Activated T-helper 1 cell treated with anti-CD3 and anti-CD28 coated beads, Interleukin-12 subunit alpha, Interleukin-12 subunit beta, Interleukin-2, Interleukin-4 antibody, amounts not matched to agents 30 ng/mL and 10 ng/mL and 1 ng/mL, durations not matched to agents 14 hours and 24 hours and 36 hours (primary cell): ENCODE measurements at regions not wholly inside any gene's neighbourhood (a gene's known extent, or its start where the extent isn't known, plus 50 kb on each side); places are given as distances from the start of the nearest gene placed in this dataset.
"Not testable (repeated sequence)": the region's sequence is repeated elsewhere in the genome, so short reads cannot be mapped to it uniquely, and the experiment has no call there.

ENCODE experiments used
- DNase-seq: peaks from one replicate; pipeline ENCODE4 v3.0.0; 2021; ENCODE audit warnings: low spot score
- H3K27ac Mint-ChIP-seq: one replicate; pipeline ENCODE4 v1.8.0; 2021; ENCODE audit warnings: mild to moderate bottlenecking, mixed read lengths
- H3K27me3 Mint-ChIP-seq: one replicate; pipeline ENCODE4 v1.8.0; 2022; ENCODE audit warnings: mild to moderate bottlenecking, moderate library complexity, mixed read lengths; ENCODE audit not compliant: insufficient read depth
- H3K36me3 Mint-ChIP-seq: one replicate; pipeline ENCODE4 v1.8.0; 2021; ENCODE audit warnings: low read depth, mixed read lengths
- H3K4me1 Mint-ChIP-seq: one replicate; pipeline ENCODE4 v1.8.0; 2021; ENCODE audit warnings: low read depth, mixed read lengths
- H3K4me3 Mint-ChIP-seq: one replicate; pipeline ENCODE4 v1.8.0; 2021; ENCODE audit warnings: mild to moderate bottlenecking, moderate library complexity, mixed read lengths
- H3K9me3 Mint-ChIP-seq: one replicate; pipeline ENCODE4 v1.8.0; 2021; ENCODE audit warnings: mixed read lengths
- intact Hi-C: fragments of 100-400 bp; cut with micrococcal nuclease; formaldehyde crosslinking; loops from one replicate; pipeline ENCODE4 v1.15.1; 2024

- H3K4me1 Mint-ChIP-seq, result no peaks in the 10 kb centered on the region
- no peak overlapping the region for H3K27ac Mint-ChIP-seq
- H3K36me3 Mint-ChIP-seq, result no peaks in the 10 kb centered on the region
- DNase-seq, result no peak
- intact Hi-C loops, result no loop called here
- peaks cover 3% of the 10 kb centered on the region for H3K9me3 Mint-ChIP-seq
- no peak overlapping the region for H3K4me3 Mint-ChIP-seq
- H3K27me3 Mint-ChIP-seq, result peaks cover 12% of the 10 kb centered on the region
Observed at GRCh38 chr18:26630596-26630995, 82.2 kb upstream of the KCTD1 start.

- intact Hi-C loops, result no loop called here
- Mint-ChIP-seq H3K27ac (no peak overlapping the region), H3K4me1 (no peaks in the 10 kb centered on the region), H3K36me3 (no peaks in the 10 kb centered on the region), H3K27me3 (peaks cover 9% of the 10 kb centered on the region), H3K9me3 (peaks cover 24% of the 10 kb centered on the region), H3K4me3 (no peak overlapping the region)
- no peak for DNase-seq
Observed at GRCh38 chr18:26628017-26628416, 79.7 kb upstream of the KCTD1 start.

- Mint-ChIP-seq H3K27ac (no peak overlapping the region), H3K36me3 (no peaks in the 10 kb centered on the region), H3K27me3 (peaks cover 9% of the 10 kb centered on the region), H3K9me3 (peaks cover 24% of the 10 kb centered on the region), H3K4me1 (no peaks in the 10 kb centered on the region), H3K4me3 (no peak overlapping the region)
- DNase-seq, result no peak
- intact Hi-C loops, result no loop called here
Observed at GRCh38 chr18:26624443-26624842, 76.1 kb upstream of the KCTD1 start.

DNA sequence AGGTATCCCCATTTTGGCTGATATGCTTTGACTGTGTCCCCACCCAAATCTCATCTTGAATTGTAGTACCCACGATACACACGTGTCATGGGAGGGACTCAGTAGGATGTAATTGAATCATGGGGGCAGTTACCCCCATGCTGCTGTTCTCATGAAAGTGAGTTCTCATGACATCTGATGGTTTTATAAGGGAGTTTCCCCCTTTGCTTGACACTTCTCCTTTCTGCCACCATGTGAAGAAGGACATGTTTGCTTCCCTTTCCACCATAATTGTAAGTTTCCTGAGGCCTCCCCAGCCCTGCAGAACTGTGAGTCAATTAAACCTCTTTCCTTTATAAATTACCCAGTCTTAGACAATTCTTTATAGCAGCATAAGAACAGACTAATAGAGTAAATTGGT is 75.0 kb upstream of the KCTD1 start:
- H3K27ac Mint-ChIP-seq, H3K36me3 Mint-ChIP-seq, H3K4me3 Mint-ChIP-seq, intact Hi-C loops, H3K27me3 Mint-ChIP-seq, DNase-seq, H3K4me1 Mint-ChIP-seq: not testable (repeated sequence)
- H3K9me3 Mint-ChIP-seq, result peaks cover 24% of the 10 kb centered on the region

DNA sequence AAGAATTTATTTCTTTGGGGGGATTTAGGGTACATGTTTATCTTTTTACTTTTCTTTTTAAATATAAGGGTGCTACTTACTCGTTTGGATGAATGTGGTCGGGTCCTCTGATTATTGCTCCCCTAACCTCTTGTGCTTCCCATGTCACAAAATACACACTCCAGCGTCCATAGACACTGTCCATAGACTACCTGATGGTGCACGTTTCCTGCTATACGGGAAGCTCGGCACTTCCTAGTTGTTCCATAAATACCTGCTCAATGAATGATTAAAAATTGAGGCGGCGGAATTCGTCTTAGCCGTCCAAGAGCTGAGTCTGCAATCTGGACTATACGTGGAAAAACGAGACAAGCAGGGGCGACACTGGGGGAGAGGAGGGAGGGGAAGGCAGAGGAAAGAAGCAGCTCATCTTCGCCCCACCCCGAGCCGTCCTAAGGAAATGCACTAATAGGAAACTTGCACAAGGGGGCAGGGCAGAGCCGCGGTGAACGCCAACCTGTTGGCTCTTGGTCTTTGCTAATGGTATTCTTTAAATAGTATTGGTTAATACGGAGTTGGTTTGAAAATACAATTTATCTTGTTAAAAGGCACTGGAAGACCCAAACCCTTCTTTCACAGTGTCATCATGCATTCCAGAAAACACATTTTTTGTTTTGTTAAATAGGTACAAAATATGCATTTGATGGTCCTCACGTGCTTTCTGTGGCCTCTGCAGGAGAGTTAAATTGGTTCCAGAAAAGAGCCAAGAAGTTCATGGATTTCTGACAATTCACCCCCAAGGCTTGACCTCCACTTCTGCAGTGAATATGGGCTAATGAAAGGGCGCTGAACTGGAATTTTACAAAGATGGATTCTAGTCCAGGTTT is 73.0 kb upstream of the KCTD1 start:
- Mint-ChIP-seq H3K4me1 (no peaks in the 10 kb centered on the region), H3K9me3 (peaks cover 24% of the 10 kb centered on the region), H3K27me3 (no peaks in the 10 kb centered on the region), H3K27ac (no peak overlapping the region), H3K4me3 (peak overlapping the region; percentile 24), H3K36me3 (no peaks in the 10 kb centered on the region)
- intact Hi-C loops, result loop anchor here (1.0 to 2.0 kb wide), 2 partner anchors 28 to 977 kb away; no protein-coding TSS in a partner anchor
- DNase-seq, result no peak

- no peak for DNase-seq
- no peaks in the 10 kb centered on the region for H3K36me3 Mint-ChIP-seq
- H3K9me3 Mint-ChIP-seq, result peaks cover 9% of the 10 kb centered on the region
- H3K27ac Mint-ChIP-seq, result no peak overlapping the region
- intact Hi-C loops, result no loop called here
- H3K4me1 Mint-ChIP-seq, result no peaks in the 10 kb centered on the region
- no peak overlapping the region for H3K4me3 Mint-ChIP-seq
- no peaks in the 10 kb centered on the region for H3K27me3 Mint-ChIP-seq
Observed at GRCh38 chr18:26619350-26619749, 71.0 kb upstream of the KCTD1 start.

DNA sequence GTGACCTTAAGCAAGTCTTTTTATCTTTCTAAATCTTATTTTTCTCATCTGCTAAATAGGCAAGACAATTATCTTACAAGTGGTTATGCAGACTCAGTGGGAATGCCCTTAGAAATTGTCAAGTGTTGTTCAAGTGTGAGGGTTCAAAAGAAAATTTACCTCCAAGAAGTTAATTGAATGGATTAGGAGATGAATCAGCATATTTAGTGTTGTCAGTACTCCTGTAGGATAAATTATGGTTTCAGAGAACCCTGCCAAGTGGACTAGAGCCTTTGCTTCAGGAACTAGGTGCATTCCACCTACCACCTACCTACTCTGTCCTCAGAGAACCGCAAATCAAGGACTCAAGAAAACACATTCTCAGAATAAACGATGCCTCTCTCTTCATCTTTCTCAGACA is 69.8 kb upstream of the KCTD1 start:
- H3K4me3 Mint-ChIP-seq, result no peak overlapping the region
- intact Hi-C loops, result no loop called here
- no peaks in the 10 kb centered on the region for H3K27me3 Mint-ChIP-seq
- no peaks in the 10 kb centered on the region for H3K9me3 Mint-ChIP-seq
- DNase-seq, result no peak
- H3K4me1 Mint-ChIP-seq, result no peaks in the 10 kb centered on the region
- H3K36me3 Mint-ChIP-seq, result no peaks in the 10 kb centered on the region
- no peak overlapping the region for H3K27ac Mint-ChIP-seq

DNA sequence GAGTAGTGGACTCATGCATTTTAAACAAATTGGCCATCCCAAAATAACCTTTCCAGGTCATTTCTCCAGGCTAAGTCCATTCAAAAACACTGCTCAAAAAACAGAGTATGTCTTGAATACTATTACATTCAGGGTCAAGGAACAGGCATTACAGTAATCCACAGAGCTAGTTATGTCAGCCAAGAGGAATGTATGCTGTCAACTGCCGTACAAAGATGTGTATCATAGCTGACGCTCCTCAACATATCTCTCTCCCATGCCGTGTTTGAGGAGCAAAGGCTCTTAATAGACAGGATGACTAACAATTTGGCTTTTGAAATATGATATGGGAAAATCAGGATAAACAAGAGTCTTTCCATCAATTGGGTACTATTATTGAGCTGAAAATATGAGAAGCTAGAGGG is 68.8 kb upstream of the KCTD1 start:
- DNase-seq, result no peak
- intact Hi-C loops, result no loop called here
- no peaks in the 10 kb centered on the region for H3K4me1 Mint-ChIP-seq
- H3K4me3 Mint-ChIP-seq, result no peak overlapping the region
- H3K27ac Mint-ChIP-seq, result no peak overlapping the region
- H3K9me3 Mint-ChIP-seq, result no peaks in the 10 kb centered on the region
- H3K36me3 Mint-ChIP-seq, result no peaks in the 10 kb centered on the region
- no peaks in the 10 kb centered on the region for H3K27me3 Mint-ChIP-seq

DNA sequence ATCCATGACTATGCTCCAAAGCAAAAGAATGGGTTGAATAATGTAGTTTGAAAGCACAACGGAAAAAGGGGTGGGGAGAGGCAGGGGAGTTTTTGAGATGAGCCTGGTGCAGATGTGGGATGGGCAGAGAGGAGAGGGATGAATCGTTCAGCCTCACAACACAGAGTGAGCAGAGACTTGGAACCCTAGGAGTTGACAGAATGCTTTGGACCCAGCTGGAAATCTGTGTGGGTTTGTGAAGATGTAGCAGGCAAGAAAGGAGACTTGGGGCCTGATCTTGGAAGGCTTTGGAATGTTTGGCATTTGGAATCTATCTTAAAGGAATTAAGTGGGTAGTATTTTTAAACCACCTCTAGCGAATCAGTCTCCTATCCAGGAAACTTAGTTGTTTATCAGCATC is 66.0 kb upstream of the KCTD1 start:
- no peak overlapping the region for H3K27ac Mint-ChIP-seq
- DNase-seq, result no peak

More for the DNA sequence above, 66.0 kb upstream of the KCTD1 start:
- no peaks in the 10 kb centered on the region for H3K36me3 Mint-ChIP-seq
- H3K4me3 Mint-ChIP-seq, result no peak overlapping the region
- intact Hi-C loops, result no loop called here
- H3K9me3 Mint-ChIP-seq, result no peaks in the 10 kb centered on the region
- peaks cover 6% of the 10 kb centered on the region for H3K27me3 Mint-ChIP-seq
- H3K4me1 Mint-ChIP-seq, result no peaks in the 10 kb centered on the region
